ENCODE measurements at regions not wholly inside any gene's neighbourhood (a gene's known extent, or its start where the extent isn't known, plus 50 kb on each side); places are given as distances from the start of the nearest gene placed in this dataset.
"Not testable (repeated sequence)": the region's sequence is repeated elsewhere in the genome, so short reads cannot be mapped to it uniquely, and the experiment has no call there.

- H3K27me3 ChIP-seq, result no peaks in the 10 kb centered on the region
- DNase-seq (no peak), ATAC-seq (no peak)
- no peaks in the 10 kb centered on the region for H3K4me1 ChIP-seq
- no peaks in the 10 kb centered on the region for H3K36me3 ChIP-seq
- in situ Hi-C loops (cut with MboI; ENCODE audit: low sequenced_read_pairs in 4 of 4) (no loop called here), intact Hi-C loops (cut with DNase I; ENCODE audit: low total_unique reads) (no loop called here)
- H3K9me3 ChIP-seq, result no peaks in the 10 kb centered on the region
- TF ChIP-seq, protein P1, sequence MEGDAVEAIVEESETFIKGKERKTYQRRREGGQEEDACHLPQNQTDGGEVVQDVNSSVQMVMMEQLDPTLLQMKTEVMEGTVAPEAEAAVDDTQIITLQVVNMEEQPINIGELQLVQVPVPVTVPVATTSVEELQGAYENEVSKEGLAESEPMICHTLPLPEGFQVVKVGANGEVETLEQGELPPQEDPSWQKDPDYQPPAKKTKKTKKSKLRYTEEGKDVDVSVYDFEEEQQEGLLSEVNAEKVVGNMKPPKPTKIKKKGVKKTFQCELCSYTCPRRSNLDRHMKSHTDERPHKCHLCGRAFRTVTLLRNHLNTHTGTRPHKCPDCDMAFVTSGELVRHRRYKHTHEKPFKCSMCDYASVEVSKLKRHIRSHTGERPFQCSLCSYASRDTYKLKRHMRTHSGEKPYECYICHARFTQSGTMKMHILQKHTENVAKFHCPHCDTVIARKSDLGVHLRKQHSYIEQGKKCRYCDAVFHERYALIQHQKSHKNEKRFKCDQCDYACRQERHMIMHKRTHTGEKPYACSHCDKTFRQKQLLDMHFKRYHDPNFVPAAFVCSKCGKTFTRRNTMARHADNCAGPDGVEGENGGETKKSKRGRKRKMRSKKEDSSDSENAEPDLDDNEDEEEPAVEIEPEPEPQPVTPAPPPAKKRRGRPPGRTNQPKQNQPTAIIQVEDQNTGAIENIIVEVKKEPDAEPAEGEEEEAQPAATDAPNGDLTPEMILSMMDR (IDR thresholded peaks at IDR 0.05 in 4 of 5, conservative IDR thresholded peaks at IDR 0.05 in 1 of 5), result no peak
- no peak for TF ChIP-seq POLR2A (IDR thresholded peaks at IDR 0.05)
- H3K27ac ChIP-seq, result no peak overlapping the region
- H3K4me3 ChIP-seq, result no peak overlapping the region
These were observed 462.4 kb downstream of the RAB38 start for GRCh38 chr11:87712802-87713202.

- H3K36me3 ChIP-seq, result no peaks in the 10 kb centered on the region
- TF ChIP-seq POLR2A (IDR thresholded peaks at IDR 0.05), result no peak
- TF ChIP-seq, protein P1 (IDR thresholded peaks at IDR 0.05 in 4 of 5, conservative IDR thresholded peaks at IDR 0.05 in 1 of 5), result no peak
- H3K9me3 ChIP-seq, result no peaks in the 10 kb centered on the region
- DNase-seq (no peak), ATAC-seq (no peak)
- no peak overlapping the region for H3K4me3 ChIP-seq
- no peaks in the 10 kb centered on the region for H3K27me3 ChIP-seq
- intact Hi-C loops (cut with DNase I; ENCODE audit: low total_unique reads), result no loop called here
- no peak overlapping the region for H3K27ac ChIP-seq
- no peaks in the 10 kb centered on the region for H3K4me1 ChIP-seq
- in situ Hi-C loops (cut with MboI; ENCODE audit: low sequenced_read_pairs in 4 of 4), result no loop called here
These were observed 462.9 kb downstream of the RAB38 start for GRCh38 chr11:87712391-87712790.

- intact Hi-C loops (cut with DNase I; ENCODE audit: low total_unique reads); H3K27me3 ChIP-seq; ATAC-seq: not testable (repeated sequence)
These were observed 471.7 kb downstream of the RAB38 start for GRCh38 chr11:87703589-87703988.

DNA sequence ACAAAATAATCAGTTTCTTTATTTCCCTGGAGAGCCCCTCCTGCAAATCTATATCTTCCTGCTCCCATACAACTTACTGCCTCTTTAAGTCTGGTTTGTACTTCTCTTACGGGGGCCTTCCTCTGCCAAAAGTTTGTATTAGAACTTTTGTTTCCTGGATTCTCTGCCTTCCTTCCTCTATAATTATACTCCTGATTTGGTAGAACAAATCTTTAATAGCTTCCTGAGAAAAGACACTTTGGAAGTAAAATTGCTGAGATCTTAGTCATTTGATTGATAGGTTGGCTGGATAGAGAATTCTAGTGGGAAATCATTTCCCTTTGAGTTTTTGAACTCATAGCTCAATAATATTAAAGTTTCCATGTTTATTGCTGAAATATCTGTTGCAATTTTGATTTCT, 499.2 kb downstream of the RAB38 start:
- H3K9me3 ChIP-seq, result no peaks in the 10 kb centered on the region
- DNase-seq (no peak), ATAC-seq (no peak)
- TF ChIP-seq, protein P1 (IDR thresholded peaks at IDR 0.05 in 4 of 5, conservative IDR thresholded peaks at IDR 0.05 in 1 of 5), result no peak
- no peak for TF ChIP-seq POLR2A (IDR thresholded peaks at IDR 0.05)
- H3K4me1 ChIP-seq, result no peaks in the 10 kb centered on the region
- H3K27ac ChIP-seq, result no peak overlapping the region
- H3K27me3 ChIP-seq, result no peaks in the 10 kb centered on the region
- intact Hi-C loops (cut with DNase I; ENCODE audit: low total_unique reads), result no loop called here
- H3K36me3 ChIP-seq, result no peaks in the 10 kb centered on the region
- in situ Hi-C loops (cut with MboI; ENCODE audit: low sequenced_read_pairs in 4 of 4), result no loop called here
- H3K4me3 ChIP-seq, result no peak overlapping the region

More at GRCh38 chr11:87703589-87703988, 471.7 kb downstream of the RAB38 start:
- DNase-seq; H3K9me3 ChIP-seq; H3K36me3 ChIP-seq; H3K4me3 ChIP-seq; H3K27ac ChIP-seq; H3K4me1 ChIP-seq; in situ Hi-C loops (cut with MboI; ENCODE audit: low sequenced_read_pairs in 4 of 4): not testable (repeated sequence)

DNA sequence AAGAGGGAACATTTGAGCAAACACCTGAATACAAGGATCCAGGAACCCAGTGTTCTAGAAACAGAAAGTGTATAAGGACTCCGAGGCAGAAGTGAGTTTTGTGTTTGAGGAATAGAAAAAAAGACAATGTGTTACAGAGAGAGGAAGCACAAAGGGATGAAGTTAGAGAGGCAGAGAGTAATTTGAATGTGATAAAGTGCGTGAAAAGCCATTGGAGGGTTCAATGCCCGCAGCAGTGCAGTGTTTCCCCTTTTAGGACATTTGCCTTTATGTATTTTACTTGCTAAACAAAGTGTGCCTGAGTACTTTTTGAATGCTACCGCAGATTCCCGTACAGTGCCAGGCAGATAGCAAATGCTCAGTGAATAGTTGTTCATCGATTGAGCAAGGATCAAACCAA, 508.5 kb downstream of the RAB38 start:
- DNase-seq, result no peak
- in situ Hi-C loops (cut with MboI; ENCODE audit: low sequenced_read_pairs in 4 of 4) (no loop called here), intact Hi-C loops (cut with DNase I; ENCODE audit: low total_unique reads) (no loop called here)
- Histone ChIP-seq H3K4me1 (no peaks in the 10 kb centered on the region), H3K4me3 (no peak overlapping the region), H3K36me3 (no peaks in the 10 kb centered on the region), H3K27me3 (no peaks in the 10 kb centered on the region), H3K9me3 (no peaks in the 10 kb centered on the region), H3K27ac (no peak overlapping the region)
- no peak for ATAC-seq
- no peak for TF ChIP-seq POLR2A (IDR thresholded peaks at IDR 0.05)
- TF ChIP-seq, protein P1 (IDR thresholded peaks at IDR 0.05 in 4 of 5, conservative IDR thresholded peaks at IDR 0.05 in 1 of 5), result no peak
